ENCODE measurements at regions not wholly inside any gene's neighbourhood (a gene's known extent, or its start where the extent isn't known, plus 50 kb on each side); places are given as distances from the start of the nearest gene placed in this dataset.
"Not testable (repeated sequence)": the region's sequence is repeated elsewhere in the genome, so short reads cannot be mapped to it uniquely, and the experiment has no call there.

- POLR2A ChIA-PET: not testable (repeated sequence)
Observed at GRCh38 chr3:39739658-39740057, 69.8 kb upstream of the MYRIP start.

GRCh38 chr3:39744746-39745145, 64.7 kb upstream of the MYRIP start:
- ChIA-PET CTCF (interaction anchor here (0.7 kb wide), 1 partner anchor 36 kb away, joined by 3 read pairs; no protein-coding TSS in a partner anchor), POLR2A (no interaction called here)

More at GRCh38 chr3:39739658-39740057, 69.8 kb upstream of the MYRIP start:
- CTCF ChIA-PET: not testable (repeated sequence)

GRCh38 chr3:39748002-39748401, 61.4 kb upstream of the MYRIP start:
- ChIA-PET CTCF (no interaction called here), POLR2A (no interaction called here)

- ChIA-PET POLR2A (no interaction called here), CTCF (interaction anchor here (0.9 kb wide), 1 partner anchor 10 kb away, joined by 4 read pairs; no protein-coding TSS in a partner anchor)
Observed at GRCh38 chr3:39748763-39749162, 60.6 kb upstream of the MYRIP start.

GRCh38 chr3:39750712-39751111, 58.7 kb upstream of the MYRIP start:
- ChIA-PET CTCF (no interaction called here), POLR2A (no interaction called here)

- POLR2A ChIA-PET: no interaction called here
- CTCF ChIA-PET: no interaction called here
Observed at GRCh38 chr3:39751286-39751685, 58.1 kb upstream of the MYRIP start.

- CTCF ChIA-PET: no interaction called here
- POLR2A ChIA-PET: no interaction called here
Observed at GRCh38 chr3:39752019-39752637, 57.3 kb upstream of the MYRIP start.

- CTCF ChIA-PET: no interaction called here
- POLR2A ChIA-PET: no interaction called here
Observed at GRCh38 chr3:39752751-39753150, 56.7 kb upstream of the MYRIP start.

- POLR2A ChIA-PET: no interaction called here
- CTCF ChIA-PET: no interaction called here
Observed at GRCh38 chr3:39753391-39753790, 56.0 kb upstream of the MYRIP start.

- POLR2A ChIA-PET: no interaction called here
Observed at GRCh38 chr3:39754549-39754948, 54.9 kb upstream of the MYRIP start.

GRCh38 chr3:39755100-39755499, 54.3 kb upstream of the MYRIP start:
- CTCF ChIA-PET: interaction anchor here (0.6 kb wide), 1 partner anchor 107 kb away, joined by 5 read pairs; no protein-coding TSS in a partner anchor
- POLR2A ChIA-PET: no interaction called here

More at GRCh38 chr3:39754549-39754948, 54.9 kb upstream of the MYRIP start:
- CTCF ChIA-PET: no interaction called here

GRCh38 chr3:39757307-39757706, 52.1 kb upstream of the MYRIP start:
- CTCF ChIA-PET: no interaction called here
- POLR2A ChIA-PET: no interaction called here
